ENCODE measurements at regions not wholly inside any gene's neighbourhood (a gene's known extent, or its start where the extent isn't known, plus 50 kb on each side); places are given as distances from the start of the nearest gene placed in this dataset.
"Not testable (repeated sequence)": the region's sequence is repeated elsewhere in the genome, so short reads cannot be mapped to it uniquely, and the experiment has no call there.

- no peak for DNase-seq (ENCODE audit: low read depth in 2 of 2)
Observed at GRCh38 chr7:133132906-133133305, 51.0 kb upstream of the CHCHD3 start.

- DNase-seq (ENCODE audit: low read depth in 2 of 2) = no peak
Observed at GRCh38 chr7:133134810-133135209, 52.9 kb upstream of the CHCHD3 start.

DNA sequence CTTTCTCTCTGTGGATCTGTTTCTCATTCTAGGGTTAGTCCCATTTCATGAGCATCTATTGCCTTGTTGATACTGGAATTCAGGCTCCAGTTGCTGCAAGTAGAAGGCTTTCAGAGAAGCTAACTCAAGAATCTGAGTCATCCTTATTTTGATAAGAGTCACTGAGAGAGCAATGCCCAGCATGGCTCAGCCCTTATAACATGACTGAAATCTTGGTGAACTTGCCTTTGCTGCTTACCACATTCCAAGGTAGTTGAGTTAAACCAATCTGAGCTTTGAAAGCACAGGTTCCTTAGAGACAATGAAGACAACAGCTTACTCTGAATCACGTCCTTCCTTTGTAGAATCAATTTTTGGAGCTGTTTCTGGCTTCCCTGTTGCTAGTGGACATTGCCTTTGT lies 53.6 kb upstream of the CHCHD3 start:
- no peak for DNase-seq (ENCODE audit: low read depth in 2 of 2)

DNA sequence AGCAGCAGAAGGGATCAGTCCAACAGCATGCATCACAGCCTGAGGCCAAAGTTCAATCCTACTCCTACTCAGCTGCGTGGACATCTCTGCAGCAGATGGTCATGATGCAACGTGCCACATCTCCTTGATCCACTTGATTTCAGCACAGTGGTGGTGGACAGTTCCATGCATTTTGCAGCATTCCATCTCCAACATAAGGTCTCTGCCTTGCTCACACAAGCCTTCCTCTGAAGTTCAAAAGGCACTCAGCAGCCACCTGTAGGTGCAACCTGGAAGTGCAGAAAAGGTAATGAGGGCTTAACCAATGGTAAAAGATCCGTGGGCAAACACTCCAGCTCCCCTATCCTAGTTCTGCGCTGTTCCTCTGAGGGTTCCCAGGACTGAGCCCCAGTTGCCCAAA lies 57.5 kb upstream of the CHCHD3 start:
- DNase-seq (ENCODE audit: low read depth in 2 of 2) = peak; percentile 56 to 62

- no peak for DNase-seq (ENCODE audit: low read depth in 2 of 2)
Observed at GRCh38 chr7:133139801-133140200, 57.9 kb upstream of the CHCHD3 start.

GRCh38 chr7:133140994-133141595 lies 59.2 kb upstream of the CHCHD3 start:
- DNase-seq (ENCODE audit: low read depth in 2 of 2) = no peak

DNA sequence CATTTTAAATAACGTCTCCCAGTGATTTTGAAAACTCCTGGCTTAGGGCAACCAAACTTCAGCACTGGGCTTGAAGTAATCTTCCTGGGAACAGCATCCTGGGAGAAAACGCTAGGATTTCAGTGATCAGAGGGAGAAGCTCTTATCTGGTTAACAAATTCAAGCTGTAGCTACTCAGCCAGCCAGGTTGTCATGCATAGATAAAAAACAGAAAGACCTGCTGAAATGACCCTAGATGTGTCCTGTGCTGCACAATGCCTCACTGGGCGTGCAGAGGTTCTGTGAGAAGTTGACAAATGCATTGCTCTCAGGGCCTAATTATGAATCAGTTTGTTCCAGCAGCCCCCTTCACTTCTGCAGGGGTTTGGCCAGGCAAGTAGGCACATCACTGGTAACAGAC lies 68.9 kb upstream of the CHCHD3 start:
- DNase-seq (ENCODE audit: low read depth in 2 of 2) = no peak

- DNase-seq (ENCODE audit: low read depth in 2 of 2) = no peak
Observed at GRCh38 chr7:133152875-133153274, 71.0 kb upstream of the CHCHD3 start.

GRCh38 chr7:133155146-133155545 lies 73.3 kb upstream of the CHCHD3 start:
- DNase-seq (ENCODE audit: low read depth in 2 of 2) = no peak

DNA sequence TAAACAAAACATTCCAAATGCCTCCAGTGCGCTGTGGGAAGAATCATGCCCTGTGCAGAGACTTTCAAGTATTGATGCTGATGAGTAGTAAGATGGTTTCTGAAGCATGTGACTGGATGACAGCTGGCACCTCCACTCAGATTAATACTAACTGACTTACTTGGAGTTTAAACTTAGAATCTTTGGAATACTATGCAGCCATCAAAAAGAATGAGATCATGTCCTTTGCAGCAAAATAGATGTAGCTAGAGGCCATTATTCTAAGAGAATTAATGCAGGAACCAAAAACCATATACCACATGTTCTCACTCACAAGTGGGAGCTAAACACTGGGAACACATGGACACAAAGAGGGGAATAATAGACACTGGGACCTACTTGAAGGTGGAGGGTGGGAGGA lies 73.8 kb upstream of the CHCHD3 start:
- no peak for DNase-seq (ENCODE audit: low read depth in 2 of 2)

- DNase-seq (ENCODE audit: low read depth in 2 of 2) = no peak
Observed at GRCh38 chr7:133157045-133157444, 75.2 kb upstream of the CHCHD3 start.

- no peak for DNase-seq (ENCODE audit: low read depth in 2 of 2)
Observed at GRCh38 chr7:133164498-133164897, 82.6 kb upstream of the CHCHD3 start.

- no peak for DNase-seq (ENCODE audit: low read depth in 2 of 2)
Observed at GRCh38 chr7:133165001-133165400, 83.1 kb upstream of the CHCHD3 start.

- DNase-seq (ENCODE audit: low read depth in 2 of 2) = no peak
Observed at GRCh38 chr7:133165529-133165928, 83.6 kb upstream of the CHCHD3 start.

DNA sequence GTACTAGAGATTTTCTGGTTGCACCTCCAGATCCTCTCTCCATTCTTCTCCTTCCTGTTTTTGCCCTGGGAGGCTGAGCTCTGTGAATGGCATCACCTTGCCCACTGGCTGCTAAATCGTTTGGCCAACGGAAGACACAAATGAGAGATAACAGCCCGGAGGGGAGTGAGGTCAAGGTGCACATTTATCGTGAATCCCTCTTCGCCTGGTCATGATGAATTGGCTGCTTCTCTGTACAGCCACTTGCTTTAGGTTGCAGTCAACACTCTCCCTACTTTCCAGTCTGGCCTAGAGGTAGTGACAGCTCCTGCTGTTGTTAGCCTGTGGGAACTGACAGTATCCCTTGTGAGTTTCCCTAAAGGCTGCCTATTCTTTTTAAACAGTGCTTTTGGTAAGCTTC lies 85.4 kb upstream of the CHCHD3 start:
- no peak for DNase-seq (ENCODE audit: low read depth in 2 of 2)

GRCh38 chr7:133169167-133169822 lies 83.6 kb upstream of the EXOC4 start:
- DNase-seq (ENCODE audit: low read depth in 2 of 2) = not testable (repeated sequence)

GRCh38 chr7:133177476-133177875 lies 75.4 kb upstream of the EXOC4 start:
- not testable (repeated sequence) for DNase-seq (ENCODE audit: low read depth in 2 of 2)

DNA sequence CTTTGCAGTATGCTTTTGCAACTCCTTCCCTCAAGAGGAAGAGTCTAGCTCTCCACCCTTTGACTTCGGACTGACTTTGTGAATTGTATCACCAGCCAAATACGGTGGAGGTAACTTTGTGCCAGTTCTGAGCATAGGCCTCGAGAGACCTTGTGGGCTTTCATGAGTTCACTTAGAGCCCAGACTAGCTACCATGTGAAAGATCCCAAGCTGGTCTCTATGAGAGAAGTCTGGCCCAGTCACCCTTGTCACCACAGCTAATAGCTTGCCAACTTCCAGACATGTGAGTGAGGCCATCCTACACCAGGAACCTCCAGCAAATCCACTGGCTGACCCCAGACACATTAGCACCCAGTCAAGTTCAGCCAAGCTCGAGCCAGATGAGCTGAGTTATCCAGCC lies 72.2 kb upstream of the EXOC4 start:
- no peak for DNase-seq (ENCODE audit: low read depth in 2 of 2)

- no peak for DNase-seq (ENCODE audit: low read depth in 2 of 2)
Observed at GRCh38 chr7:133183042-133183794, 69.7 kb upstream of the EXOC4 start.

- no peak for DNase-seq (ENCODE audit: low read depth in 2 of 2)
Observed at GRCh38 chr7:133183969-133184368, 68.9 kb upstream of the EXOC4 start.

DNA sequence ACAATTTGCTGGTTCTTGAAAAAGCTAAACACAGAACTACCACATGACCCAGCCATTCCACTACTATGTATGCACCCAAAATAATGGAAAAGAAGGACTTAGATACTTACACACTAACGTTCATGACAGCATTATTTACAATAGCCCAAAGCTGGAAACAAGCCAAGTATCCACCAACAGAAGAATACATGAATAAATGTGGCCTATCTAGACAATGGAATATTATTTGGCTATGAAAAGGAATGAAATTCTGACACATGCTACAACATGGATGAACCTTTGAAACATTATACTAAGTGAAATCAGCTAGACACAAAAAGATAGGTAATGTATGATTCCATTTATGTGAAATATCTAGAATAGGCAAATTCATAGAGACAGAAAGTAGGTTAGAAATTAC lies 67.4 kb upstream of the EXOC4 start:
- DNase-seq (ENCODE audit: low read depth in 2 of 2) = no peak

DNA sequence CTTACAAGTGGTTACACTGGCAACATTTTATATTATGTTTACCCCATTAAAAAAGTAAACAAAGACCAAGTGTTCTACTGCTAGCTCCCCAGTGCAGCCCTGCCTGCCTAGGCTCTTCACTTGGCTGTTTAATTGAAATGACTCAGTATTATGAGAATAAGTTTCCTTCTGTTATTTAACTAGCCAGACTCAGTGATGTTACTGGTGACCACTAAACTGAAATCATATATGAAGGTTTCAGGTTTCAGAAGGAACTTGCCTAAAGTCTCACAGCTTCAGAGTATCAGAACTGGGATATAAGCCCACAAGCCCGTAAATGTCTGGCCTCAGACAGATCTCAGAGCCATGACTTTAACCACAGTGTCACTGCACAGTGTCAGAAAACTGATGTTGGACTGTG lies 66.8 kb upstream of the EXOC4 start:
- no peak for DNase-seq (ENCODE audit: low read depth in 2 of 2)

DNA sequence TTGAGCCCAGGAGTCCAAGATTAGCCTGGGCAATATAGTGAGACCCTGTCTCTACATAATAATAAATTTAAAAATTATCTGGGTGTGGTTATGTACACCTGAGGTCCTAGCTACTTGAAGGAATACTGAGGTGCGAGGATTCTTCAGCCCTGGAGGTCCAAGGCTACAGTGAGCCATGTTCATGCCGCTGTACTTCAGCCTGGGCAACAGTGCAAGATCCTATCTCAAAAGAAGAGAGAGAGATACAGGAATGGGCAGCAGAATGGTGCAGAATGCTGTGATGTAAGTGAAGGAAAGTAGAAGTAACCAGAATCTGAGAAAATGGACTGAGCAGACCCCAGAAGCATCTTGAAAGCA lies 62.7 kb upstream of the EXOC4 start:
- no peak for DNase-seq (ENCODE audit: low read depth in 2 of 2)
